Mesenchymal stem cell (in vitro differentiated cells and primary cell): ENCODE measurements at regions not wholly inside any gene's neighbourhood (a gene's known extent, or its start where the extent isn't known, plus 50 kb on each side); places are given as distances from the start of the nearest gene placed in this dataset.

ENCODE experiments used
- DNase-seq: peaks from one replicate; pipeline ENCODE4 v3.0.0-alpha.2; 2013
- H2AFZ ChIP-seq: one replicate; pipeline ENCODE4 v1.6.1; 2013; ENCODE audit warnings: low read depth, mild to moderate bottlenecking, control low read depth, inconsistent platforms, low read length, moderate library complexity
- H2AK5ac ChIP-seq: 2 replicates; pipeline ENCODE4 v1.6.1; 2013; ENCODE audit warnings: low read length, moderate library complexity, mild to moderate bottlenecking, inconsistent platforms; ENCODE audit not compliant: severe bottlenecking
- H2BK120ac ChIP-seq: one replicate; pipeline ENCODE4 v1.6.1; 2013; ENCODE audit warnings: low read depth, mild to moderate bottlenecking, inconsistent platforms, low read length, moderate library complexity
- H2BK12ac ChIP-seq, 2 experiments: one replicate each; pipeline ENCODE4 v1.6.1; 2013; ENCODE audit warnings: inconsistent platforms in 2 of 2, low read length in 2 of 2, mild to moderate bottlenecking in 2 of 2, moderate library complexity in 2 of 2, control low read depth in 1 of 2
- H2BK15ac ChIP-seq: one replicate; pipeline ENCODE4 v1.6.1; 2013; ENCODE audit warnings: mild to moderate bottlenecking, low read depth, inconsistent platforms; ENCODE audit not compliant: poor library complexity, severe bottlenecking
- H2BK5ac ChIP-seq: 2 replicates; pipeline ENCODE4 v1.6.1; 2013; ENCODE audit warnings: low read depth, mild to moderate bottlenecking, low read length, control low read depth, inconsistent platforms; ENCODE audit not compliant: poor library complexity, severe bottlenecking
- H3K14ac ChIP-seq, 2 experiments: one replicate each; pipeline ENCODE4 v1.6.1; 2013; ENCODE audit warnings: inconsistent platforms in 2 of 2, low read length in 2 of 2, control low read depth in 1 of 2, mild to moderate bottlenecking in 1 of 2, moderate library complexity in 1 of 2
- H3K18ac ChIP-seq, 2 experiments: one replicate each; pipeline ENCODE4 v1.6.1; 2013; ENCODE audit warnings: inconsistent platforms in 2 of 2, low read length in 2 of 2, control low read depth in 1 of 2, low read depth in 1 of 2, mild to moderate bottlenecking in 1 of 2
- H3K23ac ChIP-seq, 2 experiments: one replicate each; pipeline ENCODE4 v1.6.1; 2013; ENCODE audit warnings: inconsistent platforms in 2 of 2, low read length in 2 of 2, mild to moderate bottlenecking in 2 of 2, moderate library complexity in 2 of 2, control low read depth in 1 of 2
- H3K27ac ChIP-seq: 2 replicates; pipeline ENCODE4 v1.5.1; 2013; ENCODE audit warnings: mild to moderate bottlenecking, moderate library complexity, low read length, control low read depth, inconsistent platforms; ENCODE audit not compliant: poor library complexity, severe bottlenecking
- H3K27me3 ChIP-seq, 2 experiments: 2 replicates each; pipeline versions ENCODE4 v1.6.1 to v1.7.0; 2013; ENCODE audit warnings: low read length in 2 of 2, mild to moderate bottlenecking in 2 of 2, moderate library complexity in 2 of 2, control low read depth in 1 of 2, inconsistent platforms in 1 of 2; ENCODE audit not compliant: control insufficient read depth in 1 of 2, insufficient read depth in 1 of 2
- H3K36me3 ChIP-seq, 2 experiments: 2 replicates each; pipeline versions ENCODE4 v1.6.1 to v1.7.0; 2013; ENCODE audit warnings: low read length in 2 of 2, control low read depth in 1 of 2, inconsistent platforms in 1 of 2, low read depth in 1 of 2, mild to moderate bottlenecking in 1 of 2; ENCODE audit not compliant: insufficient read depth in 2 of 2, control insufficient read depth in 1 of 2
- H3K4ac ChIP-seq, 2 experiments: one replicate each; pipeline ENCODE4 v1.6.1; 2013; ENCODE audit warnings: inconsistent platforms in 2 of 2, low read length in 2 of 2, mild to moderate bottlenecking in 2 of 2, moderate library complexity in 2 of 2, control low read depth in 1 of 2, low read depth in 1 of 2
- H3K4me1 ChIP-seq: 2 replicates; pipeline ENCODE4 v1.6.1; 2013; ENCODE audit warnings: low read depth, low read length, control low read depth; ENCODE audit not compliant: control insufficient read depth, insufficient read depth
- H3K4me2 ChIP-seq: 2 replicates; pipeline ENCODE4 v1.6.1; 2013; ENCODE audit warnings: low read length, mild to moderate bottlenecking, inconsistent platforms; ENCODE audit not compliant: poor library complexity, severe bottlenecking
- H3K4me3 ChIP-seq, 2 experiments: 2 replicates each; pipeline versions ENCODE4 v1.5.1 to v1.7.0; 2013; ENCODE audit warnings: low read length in 2 of 2, mild to moderate bottlenecking in 2 of 2, control low read depth in 1 of 2, low read depth in 1 of 2; ENCODE audit not compliant: insufficient read depth in 1 of 2
- H3K79me1 ChIP-seq: replicated peaks from 2 replicates; pipeline ENCODE4 v1.6.1; 2013; ENCODE audit warnings: mild to moderate bottlenecking, control low read depth, low read length, inconsistent platforms; ENCODE audit not compliant: poor library complexity, severe bottlenecking
- H3K9ac ChIP-seq: 2 replicates; pipeline ENCODE4 v1.7.0; 2013; ENCODE audit warnings: mild to moderate bottlenecking, low read length, moderate library complexity
- H3K9me3 ChIP-seq: 2 replicates; pipeline ENCODE4 v1.7.0; 2013; ENCODE audit warnings: mild to moderate bottlenecking, low read length; ENCODE audit not compliant: control insufficient read depth
- H4K8ac ChIP-seq: one replicate; pipeline ENCODE4 v1.6.1; 2013; ENCODE audit warnings: inconsistent platforms, mild to moderate bottlenecking, low read length, moderate library complexity
- H4K91ac ChIP-seq: one replicate; pipeline ENCODE4 v1.6.1; 2013; ENCODE audit warnings: mild to moderate bottlenecking, low read length, inconsistent platforms
- WGBS: methylation state at CpG from one replicate; pipeline ENCODE4 v1.1.7; 2013; ENCODE audit warnings: mixed read lengths; 5-methylcytosine and 5-hydroxymethylcytosine counted together

DNA sequence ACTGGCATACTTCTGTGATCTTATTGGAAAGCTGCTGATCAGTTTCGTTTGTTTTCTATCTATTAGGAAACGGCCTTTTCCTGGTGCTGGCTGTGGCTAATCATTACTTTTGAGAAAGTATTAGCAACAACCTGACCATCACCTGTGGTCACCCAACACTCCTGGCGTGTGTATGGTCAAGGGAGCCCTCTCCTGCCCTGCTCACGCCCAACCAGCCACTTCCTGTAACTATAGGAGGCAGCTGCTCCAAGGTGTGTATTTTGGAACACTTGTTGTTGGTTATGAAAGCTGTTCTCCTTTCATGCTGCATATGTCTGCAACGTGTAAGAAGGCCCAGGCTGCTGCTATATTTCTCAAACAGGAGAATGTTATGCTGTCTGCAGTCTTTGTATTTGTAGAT, 1582.8 kb downstream of the AACS start:
- Histone ChIP-seq H2BK12ac (no peak overlapping the region), H3K4me2 (no peak overlapping the region), H3K4me1 (no peaks in the 10 kb centered on the region), H2AK5ac (no peak overlapping the region), H4K91ac (no peak overlapping the region), H3K4me3 (no peak overlapping the region), H3K14ac (no peak overlapping the region), H3K27ac (no peak overlapping the region), H4K8ac (no peak overlapping the region), H3K18ac (no peak overlapping the region), H3K9me3 (peaks cover 2% of the 10 kb centered on the region), H3K79me1 (no peaks in the 10 kb centered on the region), H3K23ac (no peak overlapping the region), H3K36me3 (no peaks in the 10 kb centered on the region), H2BK120ac (no peak overlapping the region), H2AFZ (no peak overlapping the region), H2BK15ac (no peak overlapping the region), H2BK5ac (no peak overlapping the region), H3K9ac (no peak overlapping the region), H3K4ac (no peak overlapping the region), H3K27me3 (no peaks in the 10 kb centered on the region)
- 39% methylated on average over 4 of the region's 5 CpGs for WGBS
- no peak for DNase-seq

DNA sequence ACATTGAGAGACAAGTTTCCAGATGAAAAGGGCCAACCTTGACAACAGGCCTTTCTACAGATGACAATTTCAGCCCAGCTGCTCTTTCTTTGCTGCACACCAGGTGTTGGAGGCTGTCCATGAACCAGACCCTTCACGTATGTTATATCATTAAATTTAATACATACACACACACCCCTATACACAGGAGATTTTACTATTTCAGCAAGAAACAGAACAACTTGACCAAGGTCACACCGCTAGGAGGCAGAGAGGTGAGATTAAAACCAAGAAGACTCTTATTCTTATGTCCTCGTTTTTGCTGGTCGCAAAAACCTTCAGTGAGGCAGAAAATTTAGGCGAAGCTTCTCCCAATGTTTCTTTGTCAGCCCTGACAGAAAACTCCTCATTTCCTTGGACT, 1585.9 kb downstream of the AACS start:
- H2AFZ ChIP-seq, result no peak overlapping the region
- H2BK120ac ChIP-seq, result no peak overlapping the region

GRCh38 chr12:126663304-126664094, 1598.3 kb downstream of the AACS start:
- no peak overlapping the region for H2BK15ac ChIP-seq
- DNase-seq, result no peak
- H3K23ac ChIP-seq, result no peak overlapping the region
- no peaks in the 10 kb centered on the region for H3K36me3 ChIP-seq
- no peaks in the 10 kb centered on the region for H3K79me1 ChIP-seq
- H3K4ac ChIP-seq, result no peak overlapping the region
- no peak overlapping the region for H2AK5ac ChIP-seq
- no peak overlapping the region for H3K18ac ChIP-seq
- no peak overlapping the region for H4K8ac ChIP-seq
- H3K4me2 ChIP-seq, result no peak overlapping the region
- H2BK12ac ChIP-seq, result no peak overlapping the region
- H2AFZ ChIP-seq, result no peak overlapping the region
- no peak overlapping the region for H3K14ac ChIP-seq
- H2BK120ac ChIP-seq, result no peak overlapping the region
- H3K9me3 ChIP-seq, result peaks cover 10% of the 10 kb centered on the region
- WGBS, result 42% methylated on average over 4 of the region's 6 CpGs
- no peak overlapping the region for H4K91ac ChIP-seq
- no peak overlapping the region for H3K9ac ChIP-seq
- H3K27ac ChIP-seq, result no peak overlapping the region
- no peaks in the 10 kb centered on the region for H3K27me3 ChIP-seq
- H3K4me3 ChIP-seq, result no peak overlapping the region
- no peak overlapping the region for H2BK5ac ChIP-seq
- H3K4me1 ChIP-seq, result no peaks in the 10 kb centered on the region

More for the DNA sequence above, 1585.9 kb downstream of the AACS start:
- H3K4me3 ChIP-seq, result no peak overlapping the region
- no peak overlapping the region for H3K4me2 ChIP-seq
- H3K79me1 ChIP-seq, result no peaks in the 10 kb centered on the region
- H3K4ac ChIP-seq, result no peak overlapping the region
- H3K36me3 ChIP-seq, result no peaks in the 10 kb centered on the region
- DNase-seq, result no peak
- H4K91ac ChIP-seq, result no peak overlapping the region
- no peak overlapping the region for H3K9ac ChIP-seq
- no peak overlapping the region for H4K8ac ChIP-seq
- 79% methylated on average over 5 of the region's 5 CpGs for WGBS
- H2AK5ac ChIP-seq, result no peak overlapping the region
- no peaks in the 10 kb centered on the region for H3K27me3 ChIP-seq
- no peak overlapping the region for H3K23ac ChIP-seq
- H2BK5ac ChIP-seq, result no peak overlapping the region
- no peaks in the 10 kb centered on the region for H3K4me1 ChIP-seq
- H3K18ac ChIP-seq, result no peak overlapping the region
- no peak overlapping the region for H2BK15ac ChIP-seq
- no peak overlapping the region for H2BK12ac ChIP-seq
- no peak overlapping the region for H3K14ac ChIP-seq
- H3K27ac ChIP-seq, result no peak overlapping the region
- peaks cover 2% of the 10 kb centered on the region for H3K9me3 ChIP-seq

DNA sequence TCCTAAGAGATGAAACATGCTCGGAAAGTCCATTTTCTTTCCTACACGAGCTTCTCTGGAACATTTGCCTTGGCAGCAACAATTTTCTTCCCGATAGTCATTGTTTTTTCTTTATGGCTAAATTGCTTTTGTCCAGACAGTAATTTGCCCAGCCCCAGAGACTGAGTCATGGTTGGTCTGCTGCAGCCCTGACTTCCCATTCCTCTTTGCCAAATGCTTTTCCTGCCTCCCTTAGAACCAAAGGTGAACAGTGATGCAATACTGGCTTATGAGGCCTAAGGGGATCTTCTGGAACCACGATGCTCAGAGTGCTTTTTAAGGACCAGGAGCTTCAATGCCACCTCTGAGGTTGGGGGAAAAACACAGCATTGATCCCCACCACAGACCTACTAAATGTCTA, 1599.6 kb upstream of the TMEM132C start:
- Histone ChIP-seq H4K91ac (no peak overlapping the region), H2BK5ac (no peak overlapping the region), H3K9me3 (peaks cover 10% of the 10 kb centered on the region), H2AK5ac (no peak overlapping the region), H4K8ac (no peak overlapping the region), H3K27ac (no peak overlapping the region), H2BK12ac (no peak overlapping the region), H3K4ac (no peak overlapping the region), H2BK15ac (no peak overlapping the region), H3K14ac (no peak overlapping the region), H3K79me1 (no peaks in the 10 kb centered on the region), H3K9ac (peak overlapping the region; percentile 47), H3K4me3 (no peak overlapping the region), H3K23ac (no peak overlapping the region), H3K36me3 (no peaks in the 10 kb centered on the region), H3K27me3 (no peaks in the 10 kb centered on the region), H3K4me2 (no peak overlapping the region), H2BK120ac (no peak overlapping the region), H3K4me1 (no peaks in the 10 kb centered on the region), H3K18ac (no peak overlapping the region), H2AFZ (no peak overlapping the region)
- 45% methylated on average over 4 of the region's 4 CpGs for WGBS
- no peak for DNase-seq
